Body of pancreas (tissue), 4 donors: ENCODE measurements at regions not wholly inside any gene's neighbourhood (a gene's known extent, or its start where the extent isn't known, plus 50 kb on each side); places are given as distances from the start of the nearest gene placed in this dataset.

Experiments used
- ATAC-seq: fragments of 150-250 bp; one replicate; pipeline ENCODE4 v1.9.1; 2016
- DNase-seq, 4 donors: peaks; one replicate each; pipeline ENCODE4 v3.0.0-alpha.2; 2019
- H3K27ac ChIP-seq, 4 donors: fragments of 200-600 bp; sonication (generic); 1 replicate in 3 of 4; 2 replicates in 1 of 4; pipeline versions ENCODE4 v1.5.1 to v1.6.1; 2016 to 2019; ENCODE audit warnings: mild to moderate bottlenecking in 1 of 4, mixed read lengths in 1 of 4, moderate library complexity in 1 of 4
- H3K27me3 ChIP-seq, 2 donors: fragments of 200-600 bp; sonication (generic); one replicate each; pipeline ENCODE4 v1.6.0; 2016; ENCODE audit warnings: mild to moderate bottlenecking in 1 of 2
- H3K36me3 ChIP-seq, 2 donors: fragments of 200-600 bp; sonication (generic); replicated peaks in 1 of 2; 2 replicates each; pipeline ENCODE4 v1.5.1; 2016; ENCODE audit warnings: low read depth in 2 of 2; ENCODE audit not compliant: insufficient read depth in 1 of 2
- H3K4me1 ChIP-seq: fragments of 200-600 bp; sonication (generic); one replicate; pipeline ENCODE4 v1.6.0; 2016
- H3K4me3 ChIP-seq, 2 donors: fragments of 200-600 bp; sonication (generic); 1 replicate in 1 of 2; 2 replicates in 1 of 2; pipeline ENCODE4 v1.5.1; 2016 to 2019
- H3K9me3 ChIP-seq, 3 donors: fragments of 200-600 bp; sonication (generic); 1 replicate in 2 of 3; 2 replicates in 1 of 3; pipeline ENCODE4 v1.5.1; 2016
- POLR2A ChIP-seq, 3 donors: fragments of 450-650 bp; IDR thresholded peaks; one replicate each; pipeline ENCODE4 v1.6.1; 2016; ENCODE audit warnings: antibody characterized with exemption in 3 of 3, mild to moderate bottlenecking in 2 of 3
- WGBS, 2 donors: methylation state at CpG; one replicate each; pipeline ENCODE4 v1.1.5; 2017; 5-methylcytosine and 5-hydroxymethylcytosine counted together
- intact Hi-C: fragments of 100-400 bp; cut with DNase I; formaldehyde crosslinking; loops from one replicate; pipeline ENCODE4 v1.15.1; 2023
- TF ChIP-seq, protein P1 (sequence below), 7 experiments: fragments of 450-650 bp in 4 of 7; fragments of 200-600 bp in 3 of 7; sonication (generic) in 3 of 7; IDR thresholded peaks; one replicate each; pipeline ENCODE4 v1.5.1; 2016 to 2019; ENCODE audit warnings: antibody characterized with exemption in 7 of 7

DNA sequence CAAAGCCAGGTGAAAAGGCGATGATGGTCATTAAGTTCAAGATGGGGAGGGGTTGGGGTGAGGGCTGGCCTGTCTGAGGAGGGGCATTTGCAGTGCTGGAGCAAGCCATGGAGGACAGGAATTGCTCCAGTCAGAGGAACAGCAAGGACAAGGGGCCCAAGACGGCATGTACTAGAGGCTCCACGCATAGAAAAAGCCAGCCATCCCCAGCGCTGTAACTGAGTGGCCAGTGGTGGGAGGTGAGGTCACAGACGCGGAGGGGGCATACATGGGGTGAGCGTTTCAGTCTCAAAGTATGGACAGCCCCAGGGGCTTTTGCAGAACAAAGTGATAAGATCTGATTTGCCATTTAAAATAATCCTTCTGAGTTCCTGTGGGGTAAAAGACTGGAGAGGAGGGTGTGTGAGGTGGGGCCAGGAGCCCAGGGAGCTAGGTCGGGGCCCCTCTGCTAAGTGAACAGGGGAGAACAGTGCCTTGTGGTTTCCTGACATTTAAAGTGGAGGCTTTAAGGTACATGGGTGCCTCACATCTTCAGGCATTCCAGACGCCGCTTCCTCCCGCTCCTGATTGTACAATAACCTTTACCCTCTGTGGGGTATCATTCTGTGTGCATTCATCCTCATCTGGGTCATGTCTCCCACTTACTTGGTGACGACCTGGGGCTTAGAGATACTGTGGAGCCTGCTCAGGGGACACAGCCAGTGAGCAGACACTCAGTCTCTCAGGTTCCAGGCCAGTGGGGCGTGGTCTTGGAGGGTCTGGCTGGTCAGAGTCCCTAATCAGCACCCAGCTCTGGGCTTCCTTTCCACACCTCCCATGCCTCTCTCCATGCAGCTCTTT is 105.6 kb upstream of the GPR26 start:
- Histone ChIP-seq H3K9me3 (no peaks in the 10 kb centered on the region), H3K36me3 (no peaks in the 10 kb centered on the region), H3K4me1 (no peaks in the 10 kb centered on the region), H3K4me3 (no peak overlapping the region), H3K27me3 (no peaks in the 10 kb centered on the region), H3K27ac (no peak overlapping the region)
- TF ChIP-seq, protein P1, sequence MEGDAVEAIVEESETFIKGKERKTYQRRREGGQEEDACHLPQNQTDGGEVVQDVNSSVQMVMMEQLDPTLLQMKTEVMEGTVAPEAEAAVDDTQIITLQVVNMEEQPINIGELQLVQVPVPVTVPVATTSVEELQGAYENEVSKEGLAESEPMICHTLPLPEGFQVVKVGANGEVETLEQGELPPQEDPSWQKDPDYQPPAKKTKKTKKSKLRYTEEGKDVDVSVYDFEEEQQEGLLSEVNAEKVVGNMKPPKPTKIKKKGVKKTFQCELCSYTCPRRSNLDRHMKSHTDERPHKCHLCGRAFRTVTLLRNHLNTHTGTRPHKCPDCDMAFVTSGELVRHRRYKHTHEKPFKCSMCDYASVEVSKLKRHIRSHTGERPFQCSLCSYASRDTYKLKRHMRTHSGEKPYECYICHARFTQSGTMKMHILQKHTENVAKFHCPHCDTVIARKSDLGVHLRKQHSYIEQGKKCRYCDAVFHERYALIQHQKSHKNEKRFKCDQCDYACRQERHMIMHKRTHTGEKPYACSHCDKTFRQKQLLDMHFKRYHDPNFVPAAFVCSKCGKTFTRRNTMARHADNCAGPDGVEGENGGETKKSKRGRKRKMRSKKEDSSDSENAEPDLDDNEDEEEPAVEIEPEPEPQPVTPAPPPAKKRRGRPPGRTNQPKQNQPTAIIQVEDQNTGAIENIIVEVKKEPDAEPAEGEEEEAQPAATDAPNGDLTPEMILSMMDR (IDR thresholded peaks at IDR 0.05), result no peak
- TF ChIP-seq POLR2A (IDR thresholded peaks at IDR 0.05), result no peak
- intact Hi-C loops, result loop anchor here (5.0 kb wide), 1 partner anchor 428 kb away; no protein-coding TSS in a partner anchor
- ATAC-seq (no peak), DNase-seq (no peak)
- WGBS, 2 donors, result 45 to 51% methylated on average over 13 of the region's 13 CpGs

DNA sequence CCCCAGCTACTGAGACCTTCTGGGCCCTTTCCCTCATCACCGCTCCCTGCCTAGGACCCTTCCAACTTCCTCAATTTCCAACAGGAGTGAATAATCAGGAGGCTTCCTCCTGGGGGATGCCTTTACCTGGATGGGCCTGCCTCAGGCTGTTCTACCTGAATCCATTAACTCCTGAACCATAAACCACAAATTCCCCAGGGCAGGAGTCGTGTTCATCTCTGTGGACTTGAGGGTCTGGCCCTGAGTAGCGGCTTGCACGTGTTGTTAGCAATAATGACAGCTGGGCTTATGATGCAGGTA is 105.1 kb upstream of the GPR26 start:
- WGBS, 2 donors, result 49 to 63% methylated on average over 4 of the region's 4 CpGs
- intact Hi-C loops, result loop anchor here (5.0 kb wide), 1 partner anchor 429 kb away; no protein-coding TSS in a partner anchor
- Histone ChIP-seq H3K9me3 (no peaks in the 10 kb centered on the region), H3K27me3 (no peaks in the 10 kb centered on the region), H3K27ac (no peak overlapping the region), H3K36me3 (no peaks in the 10 kb centered on the region), H3K4me1 (no peaks in the 10 kb centered on the region), H3K4me3 (no peak overlapping the region)
- no peak for TF ChIP-seq POLR2A (IDR thresholded peaks at IDR 0.05)
- TF ChIP-seq, protein P1 (IDR thresholded peaks at IDR 0.05), result no peak
- ATAC-seq, result no peak
- DNase-seq, result no peak

DNA sequence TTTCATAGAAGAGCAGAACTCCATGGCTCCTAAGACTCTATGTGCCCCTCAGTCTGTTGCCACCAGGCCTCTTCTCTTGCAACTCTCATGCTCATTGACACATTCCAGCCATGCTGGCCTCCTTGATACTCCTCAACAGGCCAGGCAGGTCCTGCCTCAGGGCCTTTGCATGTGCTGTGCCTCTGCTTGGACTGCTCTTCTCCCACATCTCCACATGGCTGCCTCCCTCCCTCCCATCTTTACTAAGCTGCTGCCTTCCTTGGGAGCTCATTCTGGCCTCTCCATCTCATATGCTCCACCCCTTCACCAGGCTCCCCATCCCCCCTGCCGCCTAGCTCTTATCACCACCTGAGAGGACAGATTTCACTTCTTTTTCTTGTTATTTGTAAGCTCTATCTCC is 103.8 kb upstream of the GPR26 start:
- DNase-seq (no peak), ATAC-seq (no peak)
- Histone ChIP-seq H3K36me3 (no peaks in the 10 kb centered on the region), H3K27me3 (no peaks in the 10 kb centered on the region), H3K4me1 (no peaks in the 10 kb centered on the region), H3K4me3 (no peak overlapping the region), H3K9me3 (no peaks in the 10 kb centered on the region), H3K27ac (no peak overlapping the region)
- no peak for TF ChIP-seq POLR2A (IDR thresholded peaks at IDR 0.05)
- TF ChIP-seq, protein P1 (IDR thresholded peaks at IDR 0.05), result no peak
- 47 to 57% methylated on average over 1 of the region's 1 CpG for WGBS, 2 donors
- intact Hi-C loops, result loop anchor here (5.0 kb wide), 1 partner anchor 430 kb away; no protein-coding TSS in a partner anchor

DNA sequence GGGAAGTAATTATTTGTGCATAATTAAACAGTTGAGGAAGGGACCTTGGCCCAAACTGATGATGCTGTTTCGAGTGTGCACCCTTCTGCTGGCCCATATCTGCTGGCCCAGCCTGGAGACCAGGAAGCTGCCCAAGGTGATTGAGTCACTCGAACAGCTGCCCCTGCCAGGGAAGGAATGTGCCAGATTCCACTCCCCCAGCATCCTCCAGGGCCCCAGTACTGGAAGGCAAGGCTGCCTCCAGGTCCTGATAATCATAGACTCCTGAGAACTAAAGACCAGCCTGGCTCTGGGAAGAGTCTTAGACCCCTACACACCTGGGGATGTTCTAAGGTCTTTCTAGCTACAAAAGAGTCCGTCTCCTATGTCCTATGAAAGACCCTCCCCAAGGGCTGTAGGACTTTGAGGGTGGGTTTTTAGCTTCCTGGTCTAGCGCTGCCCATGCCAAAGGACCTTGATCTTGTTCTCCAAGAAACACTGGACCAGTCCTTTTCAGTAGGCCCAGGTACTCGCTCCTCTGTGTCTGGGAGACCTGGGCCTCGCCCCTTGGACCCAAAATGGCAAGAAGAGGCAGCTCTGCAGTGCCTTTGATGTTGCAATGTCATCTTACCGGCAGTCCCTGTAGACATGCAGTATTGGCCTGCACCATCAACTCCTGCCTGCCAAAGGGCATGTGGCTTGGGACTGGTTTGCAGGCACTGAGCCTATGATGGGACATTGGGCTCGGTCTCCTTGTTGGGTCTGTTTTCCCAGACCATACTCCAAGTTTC is 103.2 kb upstream of the GPR26 start:
- H3K27me3 ChIP-seq, result no peaks in the 10 kb centered on the region
- intact Hi-C loops, result loop anchor here (5.0 kb wide), 1 partner anchor 431 kb away; no protein-coding TSS in a partner anchor
- H3K27ac ChIP-seq, result no peak overlapping the region
- H3K4me1 ChIP-seq, result no peaks in the 10 kb centered on the region
- DNase-seq (no peak), ATAC-seq (no peak)
- H3K36me3 ChIP-seq, result no peaks in the 10 kb centered on the region
- TF ChIP-seq, protein P1 (IDR thresholded peaks at IDR 0.05), result no peak
- TF ChIP-seq POLR2A (IDR thresholded peaks at IDR 0.05), result no peak
- no peak overlapping the region for H3K4me3 ChIP-seq
- WGBS, 2 donors, result 60 to 70% methylated on average over 6 to 8 of the region's 8 CpGs
- no peaks in the 10 kb centered on the region for H3K9me3 ChIP-seq
